Body of pancreas (tissue), 4 donors: ENCODE measurements at regions not wholly inside any gene's neighbourhood (a gene's known extent, or its start where the extent isn't known, plus 50 kb on each side); places are given as distances from the start of the nearest gene placed in this dataset.
A peak's percentile ranks its signal among the peaks of the same experiment; 100 is the strongest.

ENCODE experiments used
- ATAC-seq: fragments of 150-250 bp; one replicate; pipeline ENCODE4 v1.9.1; 2016
- DNase-seq, 4 donors: peaks; one replicate each; pipeline ENCODE4 v3.0.0-alpha.2; 2019
- H3K27ac ChIP-seq, 4 donors: fragments of 200-600 bp; sonication (generic); 1 replicate in 3 of 4; 2 replicates in 1 of 4; pipeline versions ENCODE4 v1.5.1 to v1.6.1; 2016 to 2019; ENCODE audit warnings: mild to moderate bottlenecking in 1 of 4, mixed read lengths in 1 of 4, moderate library complexity in 1 of 4
- H3K27me3 ChIP-seq, 2 donors: fragments of 200-600 bp; sonication (generic); one replicate each; pipeline ENCODE4 v1.6.0; 2016; ENCODE audit warnings: mild to moderate bottlenecking in 1 of 2
- H3K36me3 ChIP-seq, 2 donors: fragments of 200-600 bp; sonication (generic); replicated peaks in 1 of 2; 2 replicates each; pipeline ENCODE4 v1.5.1; 2016; ENCODE audit warnings: low read depth in 2 of 2; ENCODE audit not compliant: insufficient read depth in 1 of 2
- H3K4me1 ChIP-seq: fragments of 200-600 bp; sonication (generic); one replicate; pipeline ENCODE4 v1.6.0; 2016
- H3K4me3 ChIP-seq, 2 donors: fragments of 200-600 bp; sonication (generic); 1 replicate in 1 of 2; 2 replicates in 1 of 2; pipeline ENCODE4 v1.5.1; 2016 to 2019
- H3K9me3 ChIP-seq, 3 donors: fragments of 200-600 bp; sonication (generic); 1 replicate in 2 of 3; 2 replicates in 1 of 3; pipeline ENCODE4 v1.5.1; 2016
- POLR2A ChIP-seq, 3 donors: fragments of 450-650 bp; IDR thresholded peaks; one replicate each; pipeline ENCODE4 v1.6.1; 2016; ENCODE audit warnings: antibody characterized with exemption in 3 of 3, mild to moderate bottlenecking in 2 of 3
- WGBS, 2 donors: methylation state at CpG; one replicate each; pipeline ENCODE4 v1.1.5; 2017; 5-methylcytosine and 5-hydroxymethylcytosine counted together
- intact Hi-C: fragments of 100-400 bp; cut with DNase I; formaldehyde crosslinking; loops from one replicate; pipeline ENCODE4 v1.15.1; 2023
- TF ChIP-seq, protein P1 (sequence below), 7 experiments: fragments of 450-650 bp in 4 of 7; fragments of 200-600 bp in 3 of 7; sonication (generic) in 3 of 7; IDR thresholded peaks; one replicate each; pipeline ENCODE4 v1.5.1; 2016 to 2019; ENCODE audit warnings: antibody characterized with exemption in 7 of 7

- no peak overlapping the region for H3K4me3 ChIP-seq
- no peaks in the 10 kb centered on the region for H3K9me3 ChIP-seq
- no peak overlapping the region for H3K27ac ChIP-seq
- H3K36me3 ChIP-seq, result no peaks in the 10 kb centered on the region
- intact Hi-C loops, result no loop called here
- WGBS, 2 donors, result 56 to 61% methylated on average over 6 of the region's 6 CpGs
- TF ChIP-seq, protein P1, sequence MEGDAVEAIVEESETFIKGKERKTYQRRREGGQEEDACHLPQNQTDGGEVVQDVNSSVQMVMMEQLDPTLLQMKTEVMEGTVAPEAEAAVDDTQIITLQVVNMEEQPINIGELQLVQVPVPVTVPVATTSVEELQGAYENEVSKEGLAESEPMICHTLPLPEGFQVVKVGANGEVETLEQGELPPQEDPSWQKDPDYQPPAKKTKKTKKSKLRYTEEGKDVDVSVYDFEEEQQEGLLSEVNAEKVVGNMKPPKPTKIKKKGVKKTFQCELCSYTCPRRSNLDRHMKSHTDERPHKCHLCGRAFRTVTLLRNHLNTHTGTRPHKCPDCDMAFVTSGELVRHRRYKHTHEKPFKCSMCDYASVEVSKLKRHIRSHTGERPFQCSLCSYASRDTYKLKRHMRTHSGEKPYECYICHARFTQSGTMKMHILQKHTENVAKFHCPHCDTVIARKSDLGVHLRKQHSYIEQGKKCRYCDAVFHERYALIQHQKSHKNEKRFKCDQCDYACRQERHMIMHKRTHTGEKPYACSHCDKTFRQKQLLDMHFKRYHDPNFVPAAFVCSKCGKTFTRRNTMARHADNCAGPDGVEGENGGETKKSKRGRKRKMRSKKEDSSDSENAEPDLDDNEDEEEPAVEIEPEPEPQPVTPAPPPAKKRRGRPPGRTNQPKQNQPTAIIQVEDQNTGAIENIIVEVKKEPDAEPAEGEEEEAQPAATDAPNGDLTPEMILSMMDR (IDR thresholded peaks at IDR 0.05), result no peak
- no peak for TF ChIP-seq POLR2A (IDR thresholded peaks at IDR 0.05)
- peak in 2 of 4 donors; percentile 12 to 18 for DNase-seq
- no peaks in the 10 kb centered on the region for H3K27me3 ChIP-seq
- no peak for ATAC-seq
- H3K4me1 ChIP-seq, result no peaks in the 10 kb centered on the region
These were observed 451.0 kb downstream of the TTLL7 start for GRCh38 chr1:83547901-83548300.

DNA sequence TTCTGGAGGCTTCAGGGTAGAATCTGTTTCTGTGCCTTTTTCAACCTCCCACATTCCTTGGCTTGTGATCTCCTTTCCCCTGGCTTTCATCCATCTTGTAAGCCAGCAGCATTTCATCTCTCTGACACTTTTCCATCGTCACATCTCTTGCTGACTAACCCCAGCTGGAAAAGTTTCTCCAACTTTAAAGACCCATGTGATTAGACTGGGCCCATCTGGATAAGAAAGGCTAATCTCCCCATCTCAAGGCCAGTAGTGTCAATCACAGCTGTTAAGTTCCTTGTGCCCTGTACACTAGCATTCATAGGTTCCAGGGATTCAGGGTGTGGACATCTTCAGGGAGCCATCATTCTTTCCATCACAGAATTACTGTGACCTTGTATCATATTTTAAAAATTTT, 452.1 kb downstream of the TTLL7 start:
- H3K27ac ChIP-seq, result no peak overlapping the region
- H3K4me1 ChIP-seq, result no peaks in the 10 kb centered on the region
- TF ChIP-seq, protein P1 (IDR thresholded peaks at IDR 0.05), result no peak
- TF ChIP-seq POLR2A (IDR thresholded peaks at IDR 0.05), result no peak
- DNase-seq, result no peak
- intact Hi-C loops, result no loop called here
- no peaks in the 10 kb centered on the region for H3K36me3 ChIP-seq
- no peaks in the 10 kb centered on the region for H3K27me3 ChIP-seq
- ATAC-seq, result no peak
- WGBS, 2 donors, result 16 to 17% methylated on average over 1 of the region's 1 CpG
- H3K9me3 ChIP-seq, result no peaks in the 10 kb centered on the region
- H3K4me3 ChIP-seq, result no peak overlapping the region

- DNase-seq, result no peak
- WGBS, 2 donors, result 87 to 93% methylated on average over 5 of the region's 5 CpGs
- no peak for ATAC-seq
- Histone ChIP-seq H3K36me3 (no peaks in the 10 kb centered on the region), H3K27me3 (no peaks in the 10 kb centered on the region), H3K4me1 (no peaks in the 10 kb centered on the region), H3K27ac (no peak overlapping the region), H3K9me3 (no peaks in the 10 kb centered on the region), H3K4me3 (no peak overlapping the region)
- no peak for TF ChIP-seq POLR2A (IDR thresholded peaks at IDR 0.05)
- TF ChIP-seq, protein P1 (IDR thresholded peaks at IDR 0.05), result no peak
- intact Hi-C loops, result no loop called here
These were observed 453.7 kb downstream of the TTLL7 start for GRCh38 chr1:83545066-83545862.

- 85 to 89% methylated on average over 3 of the region's 3 CpGs for WGBS, 2 donors
- ATAC-seq (no peak), DNase-seq (no peak)
- intact Hi-C loops, result no loop called here
- TF ChIP-seq, protein P1 (IDR thresholded peaks at IDR 0.05), result no peak
- TF ChIP-seq POLR2A (IDR thresholded peaks at IDR 0.05), result no peak
- H3K36me3 ChIP-seq, result no peaks in the 10 kb centered on the region
- no peaks in the 10 kb centered on the region for H3K4me1 ChIP-seq
- no peaks in the 10 kb centered on the region for H3K9me3 ChIP-seq
- no peak overlapping the region for H3K27ac ChIP-seq
- no peak overlapping the region for H3K4me3 ChIP-seq
- no peaks in the 10 kb centered on the region for H3K27me3 ChIP-seq
These were observed 455.5 kb downstream of the TTLL7 start for GRCh38 chr1:83543222-83543973.
